ENCODE measurements at regions not wholly inside any gene's neighbourhood (a gene's known extent, or its start where the extent isn't known, plus 50 kb on each side); places are given as distances from the start of the nearest gene placed in this dataset.

DNA sequence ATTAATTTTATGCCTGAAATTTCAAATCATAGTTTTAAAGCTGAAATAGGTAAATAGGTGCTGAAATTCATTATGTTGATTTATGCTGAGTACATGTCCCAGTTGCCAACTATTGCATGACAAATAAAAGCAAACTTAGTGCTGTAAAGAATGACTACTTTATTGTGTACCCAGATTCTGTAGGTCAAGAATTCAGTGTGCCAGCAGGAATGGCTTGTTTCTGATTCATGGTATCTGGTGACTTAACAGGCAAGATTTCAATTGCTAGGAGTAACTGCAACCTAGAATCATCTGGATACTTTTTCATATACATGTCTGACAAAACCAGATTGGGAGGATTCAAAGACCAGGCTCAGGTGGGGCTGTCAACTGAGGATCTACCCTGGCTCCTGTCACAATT is 678.4 kb upstream of the ADAMTS5 start:
- intact Hi-C loops (cut with DNase I, micrococcal nuclease), result no loop called here
- Histone ChIP-seq H3K4me3 (no peak overlapping the region), H3K4me1 (ENCODE audit: low read depth) (no peaks in the 10 kb centered on the region), H3K36me3 (ENCODE audit: low read depth) (no peaks in the 10 kb centered on the region), H3K9me3 (no peaks in the 10 kb centered on the region)
- ATAC-seq (no peak), DNase-seq (no peak)
- TF ChIP-seq, protein P1, sequence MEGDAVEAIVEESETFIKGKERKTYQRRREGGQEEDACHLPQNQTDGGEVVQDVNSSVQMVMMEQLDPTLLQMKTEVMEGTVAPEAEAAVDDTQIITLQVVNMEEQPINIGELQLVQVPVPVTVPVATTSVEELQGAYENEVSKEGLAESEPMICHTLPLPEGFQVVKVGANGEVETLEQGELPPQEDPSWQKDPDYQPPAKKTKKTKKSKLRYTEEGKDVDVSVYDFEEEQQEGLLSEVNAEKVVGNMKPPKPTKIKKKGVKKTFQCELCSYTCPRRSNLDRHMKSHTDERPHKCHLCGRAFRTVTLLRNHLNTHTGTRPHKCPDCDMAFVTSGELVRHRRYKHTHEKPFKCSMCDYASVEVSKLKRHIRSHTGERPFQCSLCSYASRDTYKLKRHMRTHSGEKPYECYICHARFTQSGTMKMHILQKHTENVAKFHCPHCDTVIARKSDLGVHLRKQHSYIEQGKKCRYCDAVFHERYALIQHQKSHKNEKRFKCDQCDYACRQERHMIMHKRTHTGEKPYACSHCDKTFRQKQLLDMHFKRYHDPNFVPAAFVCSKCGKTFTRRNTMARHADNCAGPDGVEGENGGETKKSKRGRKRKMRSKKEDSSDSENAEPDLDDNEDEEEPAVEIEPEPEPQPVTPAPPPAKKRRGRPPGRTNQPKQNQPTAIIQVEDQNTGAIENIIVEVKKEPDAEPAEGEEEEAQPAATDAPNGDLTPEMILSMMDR (IDR thresholded peaks at IDR 0.05), result no peak

DNA sequence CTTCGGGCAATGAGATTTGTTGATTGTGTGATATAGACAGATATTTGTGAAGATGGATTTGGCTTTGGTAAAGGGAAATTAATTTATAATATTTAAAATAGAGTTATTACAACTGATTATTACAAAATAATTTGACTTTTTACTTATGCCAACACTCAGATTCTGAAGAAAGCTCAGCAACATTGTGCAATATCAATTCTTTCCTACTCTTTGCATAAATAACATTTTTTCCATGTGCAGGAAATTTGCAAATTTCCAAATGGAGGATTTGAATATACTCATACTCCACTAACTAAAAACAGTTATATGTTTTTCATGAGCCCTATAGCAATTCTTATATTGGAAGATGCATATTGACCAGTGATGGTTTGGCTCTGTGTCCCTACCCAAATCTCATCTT is 676.4 kb upstream of the ADAMTS5 start:
- Histone ChIP-seq H3K36me3 (ENCODE audit: low read depth) (no peaks in the 10 kb centered on the region), H3K9me3 (no peaks in the 10 kb centered on the region), H3K4me3 (no peak overlapping the region), H3K4me1 (ENCODE audit: low read depth) (no peaks in the 10 kb centered on the region)
- ATAC-seq (no peak), DNase-seq (no peak)
- TF ChIP-seq, protein P1 (IDR thresholded peaks at IDR 0.05), result no peak
- intact Hi-C loops (cut with DNase I, micrococcal nuclease), result no loop called here

DNA sequence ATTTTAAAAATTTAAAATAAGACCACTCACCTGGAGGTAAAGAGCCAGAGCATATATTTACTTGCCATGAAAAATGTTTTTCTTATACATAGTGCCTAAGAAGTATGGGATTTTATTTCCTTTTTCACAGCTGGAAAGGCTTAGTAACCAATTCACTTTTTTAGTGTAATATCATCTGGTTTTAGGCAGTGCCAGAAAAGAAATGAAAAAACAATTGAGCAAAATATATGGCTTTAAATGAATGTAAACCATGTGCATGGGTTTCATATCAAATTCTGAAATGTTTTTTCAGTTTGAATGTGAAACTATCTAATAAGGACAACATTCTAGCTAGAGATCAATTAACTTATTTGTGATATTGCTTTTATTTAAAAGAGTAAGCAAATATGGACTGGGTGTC is 672.4 kb upstream of the ADAMTS5 start:
- no peak for DNase-seq
- no peak for ATAC-seq
- Histone ChIP-seq H3K36me3 (ENCODE audit: low read depth) (no peaks in the 10 kb centered on the region), H3K4me3 (no peak overlapping the region), H3K9me3 (no peaks in the 10 kb centered on the region), H3K4me1 (ENCODE audit: low read depth) (no peaks in the 10 kb centered on the region)
- intact Hi-C loops (cut with DNase I, micrococcal nuclease), result no loop called here
- TF ChIP-seq, protein P1 (IDR thresholded peaks at IDR 0.05), result no peak

DNA sequence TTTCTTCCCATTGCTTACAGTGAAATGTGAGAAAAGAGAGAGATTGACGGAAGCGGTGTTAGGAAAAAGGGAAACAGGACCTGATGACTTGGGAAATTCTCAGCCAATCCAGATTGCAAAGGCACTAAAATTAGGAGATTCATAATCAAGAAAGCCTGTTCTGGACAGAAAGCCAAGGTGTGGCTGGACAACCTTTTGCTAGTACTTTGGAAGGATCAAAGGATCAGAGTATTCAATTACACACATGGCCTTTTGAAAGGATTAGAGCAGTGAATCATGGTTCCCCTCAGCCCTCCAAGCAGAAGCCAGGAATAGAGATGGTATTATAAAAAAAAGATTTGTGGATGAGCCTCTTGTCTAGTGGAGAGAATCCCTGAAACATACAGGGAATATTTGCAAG is 669.8 kb upstream of the ADAMTS5 start:
- intact Hi-C loops (cut with DNase I, micrococcal nuclease), result no loop called here
- DNase-seq (no peak), ATAC-seq (no peak)
- Histone ChIP-seq H3K9me3 (no peaks in the 10 kb centered on the region), H3K4me3 (no peak overlapping the region), H3K4me1 (ENCODE audit: low read depth) (no peaks in the 10 kb centered on the region), H3K36me3 (ENCODE audit: low read depth) (no peaks in the 10 kb centered on the region)
- TF ChIP-seq, protein P1 (IDR thresholded peaks at IDR 0.05), result no peak

DNA sequence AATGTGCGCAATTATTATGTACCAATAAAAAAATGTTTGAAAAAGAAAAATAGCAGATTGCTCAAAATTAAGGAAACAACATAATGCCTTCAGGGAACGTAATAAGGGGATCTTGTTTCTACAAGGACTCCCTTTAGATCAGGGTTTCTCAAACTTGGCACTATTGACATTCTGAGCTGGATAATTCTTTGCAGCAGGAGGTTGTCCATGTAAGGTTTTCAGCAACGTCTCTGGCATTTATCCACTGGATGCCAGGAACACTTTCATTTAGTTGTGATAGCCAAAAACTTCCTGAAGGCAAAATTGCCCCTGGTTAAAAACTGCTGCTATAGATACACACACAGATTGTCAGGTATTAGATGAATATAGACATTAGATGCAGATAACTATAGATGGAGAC is 666.7 kb upstream of the ADAMTS5 start:
- Histone ChIP-seq H3K36me3 (ENCODE audit: low read depth) (no peaks in the 10 kb centered on the region), H3K4me1 (ENCODE audit: low read depth) (no peaks in the 10 kb centered on the region), H3K4me3 (no peak overlapping the region), H3K9me3 (no peaks in the 10 kb centered on the region)
- DNase-seq (no peak), ATAC-seq (no peak)
- TF ChIP-seq, protein P1 (IDR thresholded peaks at IDR 0.05), result no peak
- intact Hi-C loops (cut with DNase I, micrococcal nuclease), result no loop called here

DNA sequence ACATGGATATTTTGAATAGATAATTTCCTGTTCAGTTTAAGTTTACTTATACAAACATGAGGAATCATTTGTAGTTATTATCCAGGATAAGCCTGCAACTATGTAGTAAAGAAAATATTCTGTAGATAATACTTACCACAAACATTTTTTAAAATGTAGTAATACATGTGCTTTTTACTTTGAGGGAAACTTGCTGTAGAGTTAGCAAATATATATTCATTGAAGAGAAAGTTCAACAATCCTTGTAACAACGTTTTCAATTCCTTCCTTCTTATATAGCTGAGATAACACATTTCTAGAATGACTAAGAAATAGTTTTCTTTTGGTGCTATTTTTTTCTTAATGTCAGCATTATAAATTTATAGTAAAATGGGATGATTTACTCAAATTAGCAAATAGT is 664.6 kb upstream of the ADAMTS5 start:
- no peak for DNase-seq
- H3K4me1 ChIP-seq (ENCODE audit: low read depth), result no peaks in the 10 kb centered on the region
- no peaks in the 10 kb centered on the region for H3K36me3 ChIP-seq (ENCODE audit: low read depth)
- TF ChIP-seq, protein P1 (IDR thresholded peaks at IDR 0.05), result no peak
- no peaks in the 10 kb centered on the region for H3K9me3 ChIP-seq
- no peak for ATAC-seq
- no peak overlapping the region for H3K4me3 ChIP-seq
- intact Hi-C loops (cut with DNase I, micrococcal nuclease), result no loop called here
